ENCODE measurements at regions not wholly inside any gene's neighbourhood (a gene's known extent, or its start where the extent isn't known, plus 50 kb on each side); places are given as distances from the start of the nearest gene placed in this dataset.
A peak's percentile ranks its signal among the peaks of the same experiment; 100 is the strongest.
"Not testable (repeated sequence)": the region's sequence is repeated elsewhere in the genome, so short reads cannot be mapped to it uniquely, and the experiment has no call there.

- not testable (repeated sequence) for ATAC-seq (replicated peaks); H3K4me1 Mint-ChIP-seq; H3K27me3 Mint-ChIP-seq; H3K27ac Mint-ChIP-seq; H3K9me3 Mint-ChIP-seq; H3K36me3 Mint-ChIP-seq; DNase-seq; H3K4me3 Mint-ChIP-seq
Observed at GRCh38 chr7:32747443-32748148, 144.0 kb downstream of the KBTBD2 start.

GRCh38 chr7:32741853-32742476 lies 149.6 kb downstream of the KBTBD2 start:
- not testable (repeated sequence) for H3K4me3 Mint-ChIP-seq; DNase-seq; H3K9me3 Mint-ChIP-seq; H3K27me3 Mint-ChIP-seq; H3K4me1 Mint-ChIP-seq; ATAC-seq (replicated peaks); H3K27ac Mint-ChIP-seq; H3K36me3 Mint-ChIP-seq

GRCh38 chr7:32739749-32740148 lies 151.8 kb downstream of the KBTBD2 start:
- not testable (repeated sequence) for H3K36me3 Mint-ChIP-seq; H3K9me3 Mint-ChIP-seq; DNase-seq; H3K27ac Mint-ChIP-seq; H3K4me1 Mint-ChIP-seq; ATAC-seq (replicated peaks); H3K4me3 Mint-ChIP-seq; H3K27me3 Mint-ChIP-seq

DNA sequence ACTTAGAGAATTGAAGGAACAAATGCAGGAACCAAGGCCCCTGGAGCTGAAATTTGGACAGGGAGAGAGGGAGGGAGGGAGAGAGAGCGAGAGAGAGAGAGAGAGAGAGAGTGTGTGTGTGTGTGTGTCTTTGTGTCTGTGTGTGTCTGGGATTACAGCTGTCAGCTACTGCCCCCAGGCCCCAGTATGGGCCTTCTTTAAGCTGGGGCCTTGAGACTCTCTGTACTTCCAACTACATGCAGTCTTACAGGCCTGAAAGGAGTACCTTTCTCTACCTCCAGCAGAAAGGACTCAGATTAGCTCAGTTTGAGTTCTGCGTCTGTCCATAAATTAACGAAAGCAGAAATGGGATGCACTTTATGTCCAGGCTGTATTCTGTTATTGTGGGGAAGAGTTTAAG lies 153.2 kb downstream of the KBTBD2 start:
- not testable (repeated sequence) for ATAC-seq (replicated peaks); H3K4me1 Mint-ChIP-seq; H3K4me3 Mint-ChIP-seq; H3K9me3 Mint-ChIP-seq; DNase-seq; H3K27ac Mint-ChIP-seq; H3K36me3 Mint-ChIP-seq; H3K27me3 Mint-ChIP-seq

DNA sequence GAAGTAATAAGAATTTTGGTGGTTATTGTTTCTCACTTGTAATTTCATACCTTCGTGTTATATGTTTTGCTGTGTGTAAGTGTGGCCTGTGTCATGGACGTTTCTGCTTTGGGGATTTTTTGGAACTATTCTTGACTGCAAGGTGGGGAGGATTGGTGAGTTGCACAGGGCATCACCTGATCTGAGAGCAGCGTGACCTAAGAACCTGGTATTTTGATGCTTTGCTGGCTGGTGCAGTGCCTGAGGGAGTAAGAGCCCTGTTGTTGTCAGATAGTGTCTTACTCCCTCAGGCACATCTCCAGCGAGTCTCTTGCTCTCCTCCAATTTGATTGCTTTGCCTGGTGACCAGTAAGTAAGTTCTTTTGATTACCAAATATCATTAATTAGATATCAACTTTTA lies 158.8 kb downstream of the KBTBD2 start:
- not testable (repeated sequence) for H3K27me3 Mint-ChIP-seq; H3K9me3 Mint-ChIP-seq; DNase-seq; H3K4me3 Mint-ChIP-seq; ATAC-seq (replicated peaks); H3K4me1 Mint-ChIP-seq; H3K36me3 Mint-ChIP-seq; H3K27ac Mint-ChIP-seq

GRCh38 chr7:32729335-32729675 lies 162.3 kb downstream of the KBTBD2 start:
- ATAC-seq (replicated peaks); H3K9me3 Mint-ChIP-seq; H3K27ac Mint-ChIP-seq; H3K27me3 Mint-ChIP-seq; H3K36me3 Mint-ChIP-seq; H3K4me1 Mint-ChIP-seq; DNase-seq: not testable (repeated sequence)
- peak overlapping the region; percentile 29 to 87 for H3K4me3 Mint-ChIP-seq

DNA sequence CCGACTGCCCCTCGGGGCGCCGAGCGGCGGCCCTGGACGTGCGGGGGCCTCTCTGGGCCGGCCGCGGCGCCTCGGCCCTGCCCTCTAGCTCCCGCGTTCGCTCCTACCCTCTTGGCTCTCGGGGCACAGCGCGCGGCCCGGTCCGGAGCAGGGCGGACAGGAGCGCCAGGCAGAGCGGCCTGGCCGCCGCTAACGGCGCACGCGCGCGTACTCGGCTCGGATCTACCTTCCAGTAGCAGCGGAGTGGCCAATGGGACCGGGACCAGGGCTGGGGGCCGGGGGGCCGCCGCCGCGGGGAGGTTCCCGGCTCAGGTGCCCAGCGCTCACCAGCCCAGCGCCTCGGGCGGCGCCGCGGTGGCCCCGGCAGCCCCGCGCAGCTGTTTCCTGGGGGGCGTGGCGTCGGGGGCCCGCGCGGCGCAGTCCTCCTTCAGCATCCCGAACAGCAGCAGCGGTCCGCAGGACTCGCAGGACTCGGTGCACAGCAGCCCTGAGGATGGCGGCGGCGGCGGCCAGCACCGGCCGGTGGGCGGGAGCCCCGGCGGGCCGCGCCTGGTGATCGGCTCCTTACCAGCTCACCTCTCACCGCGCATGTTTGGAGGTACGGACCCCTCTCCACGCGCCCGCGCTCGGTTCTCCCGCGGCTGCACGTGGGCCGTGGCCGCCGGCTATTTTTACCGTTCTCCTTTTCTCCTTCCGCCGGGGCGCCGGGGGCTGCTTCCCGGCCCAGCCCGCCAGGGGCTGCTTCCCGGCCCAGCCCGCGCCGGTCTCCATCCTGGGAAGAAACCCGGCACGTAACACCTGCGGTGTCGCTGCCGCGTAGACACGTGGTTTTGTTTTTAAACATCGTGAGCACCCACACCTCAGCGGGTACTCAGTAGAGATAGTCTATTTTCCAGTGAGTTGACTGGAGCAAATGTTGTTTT lies 162.9 kb downstream of the KBTBD2 start:
- peak overlapping the region; percentile 81 to 87 for H3K4me3 Mint-ChIP-seq
- peak overlapping the region; percentile 77 for H3K27ac Mint-ChIP-seq
- H3K36me3 Mint-ChIP-seq, H3K4me1 Mint-ChIP-seq, H3K27me3 Mint-ChIP-seq, H3K9me3 Mint-ChIP-seq: not testable (repeated sequence)
- peak; percentile 59 for DNase-seq
- ATAC-seq (replicated peaks): peak; percentile 83 to 84

DNA sequence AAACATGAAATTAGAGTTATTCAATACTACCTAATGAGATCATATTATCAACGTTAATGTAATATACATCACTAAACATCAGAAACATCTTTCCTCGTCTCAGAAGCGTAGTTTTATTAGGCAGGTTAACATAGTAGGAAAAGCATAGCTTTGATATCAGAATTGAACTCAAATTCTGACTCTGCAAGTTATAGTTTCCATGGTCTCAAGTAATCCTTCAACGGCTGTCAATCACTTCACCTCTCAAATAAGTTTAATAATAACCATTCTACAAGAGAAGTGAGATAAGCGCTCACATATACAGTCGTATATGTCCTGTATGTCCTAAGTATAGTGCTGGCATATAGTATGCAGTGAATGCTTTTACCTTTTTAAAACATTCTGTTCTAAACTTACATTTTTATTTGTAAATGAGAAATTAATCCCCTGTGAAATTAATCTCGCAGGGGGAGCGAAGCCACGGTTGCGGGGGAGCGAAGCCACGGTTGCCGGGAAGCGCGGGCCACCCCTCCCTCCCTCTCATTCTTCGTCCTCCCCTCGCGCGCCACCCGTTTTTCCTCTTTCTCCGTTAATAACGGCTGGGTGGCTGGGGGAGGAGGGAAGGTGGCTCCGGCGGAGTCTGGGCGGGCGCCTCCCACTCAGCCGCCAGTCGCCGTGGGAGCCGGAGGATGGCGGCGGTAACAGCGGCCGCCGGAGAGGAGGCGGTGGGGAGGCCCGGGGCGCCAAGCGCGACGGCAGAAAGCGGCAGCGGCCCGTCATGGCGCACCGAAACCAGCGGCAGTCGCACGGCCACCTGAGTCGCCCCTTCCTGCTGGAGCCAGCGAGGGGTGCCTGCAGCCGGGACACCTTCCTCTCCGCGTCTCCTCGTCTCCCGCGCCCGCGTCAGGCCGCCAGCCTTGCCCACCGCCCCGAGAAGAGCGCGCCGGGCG lies 163.8 kb downstream of the KBTBD2 start:
- ATAC-seq (replicated peaks) (peak; percentile 69 to 76), DNase-seq (peak; percentile 46)
- Mint-ChIP-seq H3K4me3 (peak overlapping the region; percentile 81 to 87), H3K27ac (peak overlapping the region; percentile 77)
- H3K27me3 Mint-ChIP-seq, H3K36me3 Mint-ChIP-seq, H3K9me3 Mint-ChIP-seq, H3K4me1 Mint-ChIP-seq: not testable (repeated sequence)

- H3K27me3 Mint-ChIP-seq; H3K9me3 Mint-ChIP-seq; DNase-seq; H3K4me1 Mint-ChIP-seq; H3K4me3 Mint-ChIP-seq; H3K27ac Mint-ChIP-seq; ATAC-seq (replicated peaks); H3K36me3 Mint-ChIP-seq: not testable (repeated sequence)
Observed at GRCh38 chr7:32722837-32723236, 168.7 kb downstream of the KBTBD2 start.

- H3K9me3 Mint-ChIP-seq: peaks cover 5 to 9% of the 10 kb centered on the region in 2 donors
- DNase-seq: no peak
- H3K27me3 Mint-ChIP-seq: no peaks in the 10 kb centered on the region
- ATAC-seq (replicated peaks): no peak
- H3K36me3 Mint-ChIP-seq: peaks cover 3 to 4% of the 10 kb centered on the region in 2 donors
- no peak overlapping the region for H3K27ac Mint-ChIP-seq
- H3K4me1 Mint-ChIP-seq: peaks cover 9 to 14% of the 10 kb centered on the region in 2 donors
- H3K4me3 Mint-ChIP-seq: no peak overlapping the region
Observed at GRCh38 chr7:32694182-32694581, 197.4 kb downstream of the KBTBD2 start.

- Mint-ChIP-seq H3K4me3 (peak overlapping the region; percentile 63 to 77), H3K27ac (peak overlapping the region; percentile 53), H3K4me1 (peaks cover 10 to 20% of the 10 kb centered on the region in 2 donors)
- not testable (repeated sequence) for H3K36me3 Mint-ChIP-seq, H3K27me3 Mint-ChIP-seq, H3K9me3 Mint-ChIP-seq
- ATAC-seq (replicated peaks) (peak; percentile 88 to 89), DNase-seq (peak; percentile 17)
Observed at GRCh38 chr7:32691965-32692815, 196.9 kb downstream of the AVL9 start.

DNA sequence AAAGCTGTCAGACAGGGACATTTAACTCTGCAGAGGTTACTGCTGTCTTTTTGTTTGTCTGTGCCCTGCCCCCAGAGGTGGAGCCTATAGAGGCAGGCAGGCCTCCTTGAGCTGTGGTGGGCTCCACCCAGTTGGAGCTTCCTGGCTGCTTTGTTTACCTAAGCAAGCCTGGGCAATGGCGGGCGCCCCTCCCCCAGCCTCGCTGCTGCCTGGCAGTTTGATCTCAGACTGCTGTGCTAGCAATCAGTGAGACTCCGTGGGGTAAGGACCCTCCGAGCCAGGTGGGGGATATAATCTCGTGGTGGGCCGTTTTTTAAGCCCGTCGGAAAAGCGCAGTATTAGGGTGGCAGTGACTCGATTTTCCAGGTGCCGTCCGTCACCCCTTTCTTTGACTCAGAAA lies 192.8 kb downstream of the AVL9 start:
- not testable (repeated sequence) for DNase-seq; H3K9me3 Mint-ChIP-seq; ATAC-seq (replicated peaks); H3K27ac Mint-ChIP-seq; H3K36me3 Mint-ChIP-seq; H3K27me3 Mint-ChIP-seq; H3K4me3 Mint-ChIP-seq
- H3K4me1 Mint-ChIP-seq: peaks cover 10 to 20% of the 10 kb centered on the region in 2 donors

DNA sequence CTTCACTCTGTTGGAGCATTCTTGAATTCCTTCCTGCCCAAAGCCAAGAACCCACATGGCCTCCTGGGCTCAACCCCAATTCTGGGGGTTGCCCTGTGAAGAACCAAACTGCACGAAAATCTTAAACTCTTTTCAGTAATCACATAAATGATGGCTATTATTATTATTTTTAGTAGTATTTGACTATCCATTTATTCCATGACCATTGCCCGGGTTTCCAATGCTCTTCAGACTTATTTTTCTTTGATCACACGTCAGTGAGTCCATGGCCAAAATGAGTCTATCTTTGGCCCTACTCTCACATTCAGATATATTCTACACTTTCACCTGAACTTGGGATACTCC lies 185.9 kb downstream of the AVL9 start:
- Mint-ChIP-seq H3K4me3 (no peak overlapping the region), H3K27ac (peak overlapping the region; percentile 21), H3K4me1 (no peaks in the 10 kb centered on the region), H3K9me3 (peaks cover 0 to 4% of the 10 kb centered on the region in 2 donors), H3K36me3 (no peaks in the 10 kb centered on the region), H3K27me3 (no peaks in the 10 kb centered on the region)
- ATAC-seq (replicated peaks): no peak
- DNase-seq: no peak
